Activated naive CD4-positive, alpha-beta T cell treated with Interleukin-2 at 50 U/mL for 16 hours (primary cell): ENCODE measurements at regions not wholly inside any gene's neighbourhood (a gene's known extent, or its start where the extent isn't known, plus 50 kb on each side); places are given as distances from the start of the nearest gene placed in this dataset.
"Not testable (repeated sequence)": the region's sequence is repeated elsewhere in the genome, so short reads cannot be mapped to it uniquely, and the experiment has no call there.

Experiments used
- DNase-seq: peaks from one replicate; pipeline ENCODE4 v3.0.0-alpha.2; 2020

GRCh38 chr18:41899535-41899934 lies 55.5 kb upstream of the PIK3C3 start:
- DNase-seq = no peak

GRCh38 chr18:41893432-41893831 lies 61.6 kb upstream of the PIK3C3 start:
- no peak for DNase-seq

- DNase-seq = no peak
Measured at GRCh38 chr18:41887100-41887499, 67.9 kb upstream of the PIK3C3 start.

- no peak for DNase-seq
Measured at GRCh38 chr18:41886126-41886807, 68.8 kb upstream of the PIK3C3 start.

GRCh38 chr18:41881285-41881684 lies 73.7 kb upstream of the PIK3C3 start:
- no peak for DNase-seq

- DNase-seq = no peak
Measured at GRCh38 chr18:41879256-41879655, 75.8 kb upstream of the PIK3C3 start.

- DNase-seq = no peak
Measured at GRCh38 chr18:41875094-41875780, 79.8 kb upstream of the PIK3C3 start.

- no peak for DNase-seq
Measured at GRCh38 chr18:41873730-41874129, 81.3 kb upstream of the PIK3C3 start.

- DNase-seq = no peak
Measured at GRCh38 chr18:41872206-41872605, 82.8 kb upstream of the PIK3C3 start.

- DNase-seq = no peak
Measured at GRCh38 chr18:41871229-41872000, 83.6 kb upstream of the PIK3C3 start.

GRCh38 chr18:41870817-41871216 lies 84.2 kb upstream of the PIK3C3 start:
- no peak for DNase-seq

- DNase-seq = no peak
Measured at GRCh38 chr18:41870191-41870590, 84.8 kb upstream of the PIK3C3 start.

- not testable (repeated sequence) for DNase-seq
Measured at GRCh38 chr18:41865796-41866195, 89.2 kb upstream of the PIK3C3 start.

- DNase-seq = no peak
Measured at GRCh38 chr18:41864216-41864615, 90.8 kb upstream of the PIK3C3 start.

- no peak for DNase-seq
Measured at GRCh38 chr18:41862921-41863320, 92.1 kb upstream of the PIK3C3 start.

GRCh38 chr18:41860987-41861386 lies 94.0 kb upstream of the PIK3C3 start:
- DNase-seq = no peak

GRCh38 chr18:41858761-41859555 lies 96.1 kb upstream of the PIK3C3 start:
- DNase-seq = no peak

GRCh38 chr18:41853280-41853679 lies 101.8 kb upstream of the PIK3C3 start:
- DNase-seq = no peak

- no peak for DNase-seq
Measured at GRCh38 chr18:41850781-41851180, 104.3 kb upstream of the PIK3C3 start.

GRCh38 chr18:41849632-41850031 lies 105.4 kb upstream of the PIK3C3 start:
- DNase-seq = no peak

GRCh38 chr18:41845563-41845962 lies 109.5 kb upstream of the PIK3C3 start:
- no peak for DNase-seq

GRCh38 chr18:41842886-41843285 lies 112.1 kb upstream of the PIK3C3 start:
- no peak for DNase-seq
